T-helper 17 cell (primary cell): ENCODE measurements at regions not wholly inside any gene's neighbourhood (a gene's known extent, or its start where the extent isn't known, plus 50 kb on each side); places are given as distances from the start of the nearest gene placed in this dataset.
A peak's percentile ranks its signal among the peaks of the same experiment; 100 is the strongest.

Experiments
- ATAC-seq: fragments of 150-1000 bp; cut with Tn5 transposase; 2 replicates; pipeline ENCODE4 v1.10.0; 2021; ENCODE audit warnings: mild to moderate bottlenecking, moderate library complexity
- DNase-seq, 3 donors: peaks; one replicate each; pipeline versions ENCODE4 v3.0.0 to v3.0.0-alpha.2; 2020 to 2021
- H3K9me3 ChIP-seq: one replicate; pipeline ENCODE4 v1.7.0; 2013; ENCODE audit warnings: low read length, mild to moderate bottlenecking; ENCODE audit not compliant: control insufficient read depth, poor library complexity, severe bottlenecking
- H3K27ac Mint-ChIP-seq: one replicate; pipeline ENCODE4 v1.8.0; 2022; ENCODE audit warnings: mild to moderate bottlenecking, moderate library complexity, mixed read lengths
- H3K27me3 Mint-ChIP-seq: one replicate; pipeline ENCODE4 v1.8.0; 2022; ENCODE audit warnings: mixed read lengths
- H3K36me3 Mint-ChIP-seq: one replicate; pipeline ENCODE4 v1.8.0; 2022; ENCODE audit warnings: low read depth, mixed read lengths
- H3K4me1 Mint-ChIP-seq: one replicate; pipeline ENCODE4 v1.8.0; 2022; ENCODE audit warnings: mild to moderate bottlenecking, mixed read lengths
- H3K4me3 Mint-ChIP-seq: one replicate; pipeline ENCODE4 v1.8.0; 2022; ENCODE audit warnings: mild to moderate bottlenecking, moderate library complexity, mixed read lengths

GRCh38 chr11:31895926-31896325, 84.8 kb upstream of the PAX6 start:
- Mint-ChIP-seq H3K4me1 (no peaks in the 10 kb centered on the region), H3K27me3 (peaks cover 19% of the 10 kb centered on the region)

GRCh38 chr11:31887180-31887579, 76.1 kb upstream of the PAX6 start:
- ATAC-seq (no peak), DNase-seq (no peak)
- Mint-ChIP-seq H3K36me3 (no peaks in the 10 kb centered on the region), H3K27me3 (peaks cover 48% of the 10 kb centered on the region), H3K27ac (no peak overlapping the region), H3K4me3 (no peak overlapping the region), H3K4me1 (peaks cover 3% of the 10 kb centered on the region)
- no peaks in the 10 kb centered on the region for H3K9me3 ChIP-seq

More at GRCh38 chr11:31895926-31896325, 84.8 kb upstream of the PAX6 start:
- DNase-seq (no peak), ATAC-seq (no peak)
- H3K9me3 ChIP-seq = no peaks in the 10 kb centered on the region
- Mint-ChIP-seq H3K36me3 (no peaks in the 10 kb centered on the region), H3K4me3 (no peak overlapping the region), H3K27ac (no peak overlapping the region)

- H3K27ac Mint-ChIP-seq = no peak overlapping the region
- no peak overlapping the region for H3K4me3 Mint-ChIP-seq
- peaks cover 71% of the 10 kb centered on the region for H3K27me3 Mint-ChIP-seq
- peaks cover 3% of the 10 kb centered on the region for H3K4me1 Mint-ChIP-seq
- H3K9me3 ChIP-seq = no peaks in the 10 kb centered on the region
- H3K36me3 Mint-ChIP-seq = no peaks in the 10 kb centered on the region
- no peak for DNase-seq
- no peak for ATAC-seq
Measured at GRCh38 chr11:31884080-31884479, 73.0 kb upstream of the PAX6 start.

- no peak for ATAC-seq
- peaks cover 71% of the 10 kb centered on the region for H3K27me3 Mint-ChIP-seq
- no peak overlapping the region for H3K4me3 Mint-ChIP-seq
- no peaks in the 10 kb centered on the region for H3K36me3 Mint-ChIP-seq
- no peak for DNase-seq
- no peak overlapping the region for H3K27ac Mint-ChIP-seq
- H3K4me1 Mint-ChIP-seq = peaks cover under 1% of the 10 kb centered on the region
- no peaks in the 10 kb centered on the region for H3K9me3 ChIP-seq
Measured at GRCh38 chr11:31883435-31883834, 72.3 kb upstream of the PAX6 start.

- peaks cover 67% of the 10 kb centered on the region for H3K27me3 Mint-ChIP-seq
- H3K4me3 Mint-ChIP-seq = no peak overlapping the region
- no peak overlapping the region for H3K27ac Mint-ChIP-seq
- no peak for ATAC-seq
- H3K4me1 Mint-ChIP-seq = no peaks in the 10 kb centered on the region
- H3K9me3 ChIP-seq = no peaks in the 10 kb centered on the region
- no peak for DNase-seq
- H3K36me3 Mint-ChIP-seq = no peaks in the 10 kb centered on the region
Measured at GRCh38 chr11:31882951-31883392, 71.8 kb upstream of the PAX6 start.

- no peak for ATAC-seq
Measured at GRCh38 chr11:31881825-31882224, 70.7 kb upstream of the PAX6 start.

GRCh38 chr11:31879681-31880080, 68.6 kb upstream of the PAX6 start:
- H3K4me1 Mint-ChIP-seq = no peaks in the 10 kb centered on the region
- no peak overlapping the region for H3K4me3 Mint-ChIP-seq
- H3K27me3 Mint-ChIP-seq = peaks cover 70% of the 10 kb centered on the region
- no peaks in the 10 kb centered on the region for H3K9me3 ChIP-seq
- no peaks in the 10 kb centered on the region for H3K36me3 Mint-ChIP-seq
- ATAC-seq (no peak), DNase-seq (no peak)
- H3K27ac Mint-ChIP-seq = no peak overlapping the region

More at GRCh38 chr11:31881825-31882224, 70.7 kb upstream of the PAX6 start:
- DNase-seq = no peak
- H3K4me3 Mint-ChIP-seq = no peak overlapping the region
- peaks cover 67% of the 10 kb centered on the region for H3K27me3 Mint-ChIP-seq
- no peaks in the 10 kb centered on the region for H3K4me1 Mint-ChIP-seq
- H3K27ac Mint-ChIP-seq = no peak overlapping the region
- H3K36me3 Mint-ChIP-seq = no peaks in the 10 kb centered on the region
- no peaks in the 10 kb centered on the region for H3K9me3 ChIP-seq

- Mint-ChIP-seq H3K4me3 (no peak overlapping the region), H3K36me3 (no peaks in the 10 kb centered on the region), H3K27ac (no peak overlapping the region), H3K4me1 (no peaks in the 10 kb centered on the region), H3K27me3 (peaks cover 74% of the 10 kb centered on the region)
- no peaks in the 10 kb centered on the region for H3K9me3 ChIP-seq
- DNase-seq (no peak), ATAC-seq (no peak)
Measured at GRCh38 chr11:31877863-31878262, 66.7 kb upstream of the PAX6 start.

- DNase-seq = no peak
- Mint-ChIP-seq H3K27me3 (peaks cover 74% of the 10 kb centered on the region), H3K27ac (no peak overlapping the region), H3K4me3 (no peak overlapping the region), H3K36me3 (no peaks in the 10 kb centered on the region), H3K4me1 (no peaks in the 10 kb centered on the region)
- no peaks in the 10 kb centered on the region for H3K9me3 ChIP-seq
- ATAC-seq = no peak
Measured at GRCh38 chr11:31877083-31877482, 66.0 kb upstream of the PAX6 start.

- DNase-seq (no peak), ATAC-seq (no peak)
- H3K9me3 ChIP-seq = no peaks in the 10 kb centered on the region
- H3K4me3 Mint-ChIP-seq = no peak overlapping the region
- no peaks in the 10 kb centered on the region for H3K36me3 Mint-ChIP-seq
- H3K27me3 Mint-ChIP-seq = peaks cover 70% of the 10 kb centered on the region
- H3K27ac Mint-ChIP-seq = no peak overlapping the region
- H3K4me1 Mint-ChIP-seq = no peaks in the 10 kb centered on the region
Measured at GRCh38 chr11:31875866-31876560, 64.9 kb upstream of the PAX6 start.

GRCh38 chr11:31874631-31875191, 63.6 kb upstream of the PAX6 start:
- ATAC-seq (no peak), DNase-seq (no peak)
- Mint-ChIP-seq H3K4me1 (no peaks in the 10 kb centered on the region), H3K4me3 (no peak overlapping the region), H3K27me3 (peaks cover 63% of the 10 kb centered on the region), H3K27ac (no peak overlapping the region), H3K36me3 (no peaks in the 10 kb centered on the region)
- H3K9me3 ChIP-seq = no peaks in the 10 kb centered on the region

GRCh38 chr11:31873124-31873523, 62.0 kb upstream of the PAX6 start:
- H3K9me3 ChIP-seq = no peaks in the 10 kb centered on the region
- Mint-ChIP-seq H3K27me3 (peaks cover 66% of the 10 kb centered on the region), H3K4me3 (no peak overlapping the region), H3K4me1 (no peaks in the 10 kb centered on the region), H3K36me3 (no peaks in the 10 kb centered on the region), H3K27ac (peak overlapping the region; percentile 43)
- DNase-seq = no peak
- no peak for ATAC-seq

GRCh38 chr11:31872076-31872443, 60.9 kb upstream of the PAX6 start:
- Mint-ChIP-seq H3K4me3 (no peak overlapping the region), H3K36me3 (no peaks in the 10 kb centered on the region), H3K27me3 (peaks cover 68% of the 10 kb centered on the region), H3K27ac (no peak overlapping the region), H3K4me1 (no peaks in the 10 kb centered on the region)
- ATAC-seq (no peak), DNase-seq (no peak)
- H3K9me3 ChIP-seq = no peaks in the 10 kb centered on the region
